ENCODE measurements at regions not wholly inside any gene's neighbourhood (a gene's known extent, or its start where the extent isn't known, plus 50 kb on each side); places are given as distances from the start of the nearest gene placed in this dataset.

DNA sequence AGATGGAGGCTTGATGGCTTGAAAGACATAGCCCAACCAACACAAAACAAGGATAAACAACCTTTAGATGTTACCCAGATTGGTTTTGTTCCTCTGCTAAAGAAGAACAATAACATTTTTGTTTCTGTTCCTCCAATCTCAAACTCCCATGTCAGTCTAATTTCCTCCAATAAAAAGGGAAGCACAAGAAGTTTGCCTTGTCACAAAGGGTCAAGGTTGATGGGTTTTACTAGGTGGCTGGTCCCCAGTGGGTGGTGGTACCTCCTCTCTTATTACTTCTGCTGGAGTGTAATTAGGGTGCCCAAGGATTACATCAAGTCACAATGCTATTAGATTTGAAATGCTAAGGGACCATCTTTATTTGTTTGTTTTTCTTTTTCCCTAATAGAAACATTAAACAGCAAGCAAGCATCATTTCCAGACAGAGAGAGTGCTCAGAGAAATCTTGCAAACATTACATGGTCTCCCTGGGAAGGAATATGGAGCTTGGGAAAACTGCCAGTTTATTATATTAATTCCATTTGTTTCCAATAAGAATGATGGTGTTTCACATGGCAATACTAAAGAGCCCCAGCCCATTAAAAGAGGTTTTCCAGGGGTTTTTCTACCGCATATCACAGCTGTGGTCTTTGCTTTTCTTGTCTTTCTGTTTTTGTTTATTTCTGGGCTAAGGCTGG, 78.3 kb upstream of the AOAH start:
- Mint-ChIP-seq H3K9me3 (no peaks in the 10 kb centered on the region), H3K27ac (no peak overlapping the region), H3K36me3 (peaks cover 0 to 6% of the 10 kb centered on the region in 2 donors)
- no peak for DNase-seq (ENCODE audit: low spot score in 2 of 2)
- ATAC-seq = no peak

GRCh38 chr7:36796850-36797536, 72.7 kb upstream of the AOAH start:
- DNase-seq (ENCODE audit: low spot score in 2 of 2) (no peak), ATAC-seq (no peak)
- H3K36me3 Mint-ChIP-seq = no peaks in the 10 kb centered on the region
- H3K9me3 Mint-ChIP-seq = no peaks in the 10 kb centered on the region
- H3K27ac Mint-ChIP-seq = no peak overlapping the region

GRCh38 chr7:36795451-36796021, 71.2 kb upstream of the AOAH start:
- DNase-seq (ENCODE audit: low spot score in 2 of 2) = no peak
- Mint-ChIP-seq H3K36me3 (no peaks in the 10 kb centered on the region), H3K27ac (no peak overlapping the region), H3K9me3 (no peaks in the 10 kb centered on the region)
- ATAC-seq = no peak

GRCh38 chr7:36794689-36795088, 70.4 kb upstream of the AOAH start:
- no peaks in the 10 kb centered on the region for H3K9me3 Mint-ChIP-seq
- no peak for DNase-seq (ENCODE audit: low spot score in 2 of 2)
- H3K36me3 Mint-ChIP-seq = no peaks in the 10 kb centered on the region
- ATAC-seq = no peak
- no peak overlapping the region for H3K27ac Mint-ChIP-seq

- Mint-ChIP-seq H3K36me3 (no peaks in the 10 kb centered on the region), H3K27ac (no peak overlapping the region), H3K9me3 (no peaks in the 10 kb centered on the region)
- DNase-seq (ENCODE audit: low spot score in 2 of 2) (no peak), ATAC-seq (no peak)
These were observed 68.1 kb upstream of the AOAH start for GRCh38 chr7:36792421-36792820.

DNA sequence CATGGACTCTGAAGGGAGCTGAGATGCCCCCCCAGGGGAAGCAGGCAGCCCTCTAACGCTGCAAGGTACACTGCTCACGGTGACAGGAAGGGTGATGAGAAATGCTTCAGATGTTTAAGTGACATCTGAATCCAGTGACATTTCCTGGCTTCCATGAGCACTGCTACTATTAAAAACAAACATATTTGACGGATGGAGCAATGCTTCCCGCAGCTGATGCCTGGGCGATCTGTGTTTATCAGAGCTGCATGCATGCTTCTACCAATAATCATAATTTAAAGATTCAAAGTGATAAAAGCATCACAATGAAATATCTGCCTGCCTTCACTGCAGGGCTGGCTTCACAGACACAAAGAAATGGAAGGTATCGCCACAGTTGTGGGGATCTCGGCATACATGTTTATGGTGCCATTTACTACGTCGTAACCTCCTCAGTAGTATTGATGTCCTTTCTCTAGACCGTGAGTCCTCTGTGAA, 66.1 kb upstream of the AOAH start:
- DNase-seq (ENCODE audit: low spot score in 2 of 2) (no peak), ATAC-seq (peak in 1 of 2 donors; percentile 31)
- H3K36me3 Mint-ChIP-seq = no peaks in the 10 kb centered on the region
- no peaks in the 10 kb centered on the region for H3K9me3 Mint-ChIP-seq
- H3K27ac Mint-ChIP-seq = peak overlapping the region in 1 of 2 donors; percentile 28

DNA sequence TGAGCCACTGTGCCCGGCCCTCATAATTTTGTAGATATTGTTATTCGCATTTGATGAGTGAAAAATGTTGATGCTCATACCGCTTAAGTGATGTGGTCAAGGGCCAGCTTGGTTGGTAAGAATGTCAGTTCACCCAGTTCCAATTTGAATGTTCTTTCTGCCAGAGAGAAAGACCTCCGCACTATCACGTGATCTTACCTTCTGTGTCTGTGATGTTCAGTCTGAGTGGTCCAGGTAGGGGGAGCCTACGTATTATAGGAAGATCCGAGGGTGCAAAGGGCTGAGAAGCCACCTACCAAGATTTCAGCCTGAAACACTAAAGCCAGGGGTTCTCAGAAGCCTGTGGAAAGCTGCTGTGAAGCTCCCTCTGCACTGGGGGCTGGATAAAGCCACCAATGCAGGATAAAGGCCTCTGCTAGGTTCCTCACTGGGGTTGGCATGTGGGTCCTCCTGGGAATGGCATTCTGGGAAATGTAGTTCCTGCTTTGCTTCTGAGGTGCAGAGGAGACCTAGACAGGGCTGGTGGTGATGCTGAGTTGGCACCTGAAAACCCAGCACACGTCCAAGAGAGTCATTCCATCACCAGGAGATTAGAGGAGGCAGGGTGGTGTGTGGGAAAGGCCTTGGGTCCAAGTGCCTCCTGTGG, 64.7 kb upstream of the AOAH start:
- DNase-seq (ENCODE audit: low spot score in 2 of 2) = no peak
- no peak overlapping the region for H3K27ac Mint-ChIP-seq
- no peaks in the 10 kb centered on the region for H3K9me3 Mint-ChIP-seq
- no peak for ATAC-seq
- no peaks in the 10 kb centered on the region for H3K36me3 Mint-ChIP-seq

GRCh38 chr7:36787933-36788378, 63.7 kb upstream of the AOAH start:
- Mint-ChIP-seq H3K27ac (no peak overlapping the region), H3K9me3 (no peaks in the 10 kb centered on the region), H3K36me3 (no peaks in the 10 kb centered on the region)
- ATAC-seq (peak in 1 of 2 donors; percentile 77), DNase-seq (ENCODE audit: low spot score in 2 of 2) (no peak)

- Mint-ChIP-seq H3K27ac (peak overlapping the region in 1 of 2 donors; percentile 73), H3K36me3 (peaks cover 0 to 6% of the 10 kb centered on the region in 2 donors)
- peak; percentile 87 to 95 for ATAC-seq
These were observed 61.0 kb upstream of the AOAH start for GRCh38 chr7:36784991-36785940.

DNA sequence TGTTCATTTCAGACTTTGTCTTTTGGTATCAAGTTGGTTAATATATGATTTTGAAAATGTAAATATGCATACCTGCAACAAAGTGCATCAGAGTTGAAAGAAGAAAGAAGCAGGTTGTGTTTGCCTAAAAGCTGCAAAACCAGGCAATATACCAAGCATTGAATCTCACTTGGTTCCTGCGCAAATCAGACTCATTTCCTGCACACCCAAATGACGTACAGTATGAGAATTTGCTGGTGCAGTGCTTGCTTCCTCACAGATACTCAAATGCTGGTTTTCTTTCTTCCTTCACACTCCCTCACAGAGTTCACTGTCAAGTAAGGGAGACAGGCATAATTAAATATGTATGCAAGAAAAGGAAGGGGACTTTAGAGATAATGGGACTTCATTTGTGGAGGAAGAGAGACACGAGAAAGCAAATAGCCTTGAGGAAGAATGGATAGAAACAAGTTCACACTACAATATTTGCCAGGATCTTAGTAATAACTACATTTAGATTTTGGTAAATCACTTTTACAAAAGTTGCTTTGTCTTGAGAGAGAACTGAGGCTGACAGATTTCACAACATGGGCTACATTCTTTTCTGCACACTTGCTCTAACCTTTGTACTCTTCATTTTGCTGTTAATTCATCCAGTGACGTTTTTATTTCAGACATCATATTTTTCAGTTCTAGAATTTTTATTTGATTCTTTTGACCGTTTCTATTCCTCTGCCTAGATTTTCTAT, 56.9 kb upstream of the AOAH start:
- peak; percentile 48 to 66 for ATAC-seq
- Mint-ChIP-seq H3K27ac (peak overlapping the region in 1 of 2 donors; percentile 10), H3K36me3 (peaks cover 6 to 13% of the 10 kb centered on the region in 2 donors), H3K9me3 (peaks cover 11 to 15% of the 10 kb centered on the region in 2 donors)
- DNase-seq (ENCODE audit: low spot score in 2 of 2) = no peak

More at GRCh38 chr7:36784991-36785940, 61.0 kb upstream of the AOAH start:
- peaks cover 0 to under 1% of the 10 kb centered on the region in 2 donors for H3K9me3 Mint-ChIP-seq
- peak; percentile 30 to 66 for DNase-seq (ENCODE audit: low spot score in 2 of 2)

- ATAC-seq (no peak), DNase-seq (ENCODE audit: low spot score in 2 of 2) (no peak)
- Mint-ChIP-seq H3K36me3 (peaks cover 10 to 13% of the 10 kb centered on the region in 2 donors), H3K27ac (no peak overlapping the region), H3K9me3 (peaks cover 11 to 20% of the 10 kb centered on the region in 2 donors)
These were observed 53.6 kb upstream of the AOAH start for GRCh38 chr7:36777855-36778254.

DNA sequence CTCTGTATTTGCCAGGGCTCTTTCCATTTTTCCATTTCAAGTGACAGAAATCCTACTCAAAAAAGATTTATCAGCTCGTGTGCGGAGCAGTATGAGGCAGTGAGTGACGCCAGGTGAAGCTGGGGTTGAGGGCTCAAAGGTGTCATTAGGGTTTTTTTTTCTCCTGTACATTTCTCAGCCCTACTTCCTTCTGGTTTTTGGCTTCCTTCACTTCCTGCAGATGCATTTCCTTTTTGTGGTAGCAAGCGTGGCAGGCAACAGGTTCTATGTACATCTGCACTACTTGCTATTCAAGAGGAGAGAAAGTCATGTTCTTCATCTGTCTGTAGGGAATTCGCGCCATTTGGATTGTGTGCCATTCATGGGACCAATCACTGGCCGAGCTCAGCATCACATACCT, 52.8 kb upstream of the AOAH start:
- H3K9me3 Mint-ChIP-seq = peaks cover 11 to 20% of the 10 kb centered on the region in 2 donors
- H3K36me3 Mint-ChIP-seq = peaks cover 9 to 10% of the 10 kb centered on the region in 2 donors
- ATAC-seq = peak; percentile 63 to 67
- no peak for DNase-seq (ENCODE audit: low spot score in 2 of 2)
- H3K27ac Mint-ChIP-seq = peak overlapping the region in 1 of 2 donors; percentile 32

DNA sequence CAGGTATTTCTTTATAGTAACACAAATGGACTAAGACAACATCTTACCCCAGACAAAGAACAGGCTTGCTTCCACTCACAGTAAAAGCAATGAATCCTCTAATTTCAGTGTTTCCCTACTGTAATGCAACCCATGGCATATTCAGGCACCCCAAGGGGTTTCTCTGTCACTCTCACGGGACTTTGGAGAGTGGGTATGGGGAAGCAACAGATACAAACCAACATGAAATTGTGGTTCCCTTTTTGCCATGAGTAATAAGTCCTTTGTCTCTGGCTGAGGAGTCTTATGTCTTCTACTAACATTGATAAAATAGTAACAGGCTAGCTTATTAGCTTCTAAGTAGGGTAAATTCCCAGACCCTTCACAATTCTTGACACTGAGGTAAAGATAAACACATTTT, 51.4 kb upstream of the AOAH start:
- H3K27ac Mint-ChIP-seq = no peak overlapping the region
- DNase-seq (ENCODE audit: low spot score in 2 of 2) (no peak), ATAC-seq (peak in 1 of 2 donors; percentile 33)
- peaks cover 11 to 20% of the 10 kb centered on the region in 2 donors for H3K9me3 Mint-ChIP-seq
- peaks cover 8 to 10% of the 10 kb centered on the region in 2 donors for H3K36me3 Mint-ChIP-seq

DNA sequence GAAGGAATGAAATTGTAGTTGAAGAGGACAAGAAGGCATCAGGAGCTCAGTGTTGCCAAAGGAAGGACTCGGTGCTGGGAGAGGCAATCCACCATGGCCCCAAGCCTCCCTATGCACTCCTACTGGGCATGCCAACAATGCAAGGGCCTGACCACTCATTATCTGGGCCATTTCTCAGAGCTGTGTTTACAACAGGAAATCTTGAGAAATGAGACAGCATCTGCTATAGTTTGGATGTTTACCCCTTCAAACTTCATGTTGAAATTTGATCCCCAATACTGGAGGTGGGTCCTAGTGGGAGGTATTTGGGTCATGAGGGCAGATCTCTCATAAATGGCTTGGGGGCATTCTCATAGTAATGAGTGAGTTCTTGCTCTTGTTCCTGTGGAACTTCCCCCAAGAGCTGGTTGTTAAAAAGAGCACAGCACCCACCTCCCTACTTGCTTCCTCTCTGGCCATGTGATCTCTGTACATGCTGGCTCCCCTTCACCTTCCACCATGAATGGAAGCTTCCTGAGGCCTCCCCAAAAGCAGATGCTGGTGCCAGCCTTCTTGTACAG, 50.8 kb upstream of the AOAH start:
- ATAC-seq (no peak), DNase-seq (ENCODE audit: low spot score in 2 of 2) (no peak)
- H3K27ac Mint-ChIP-seq = no peak overlapping the region
- H3K36me3 Mint-ChIP-seq = peaks cover 8 to 10% of the 10 kb centered on the region in 2 donors
- peaks cover 10 to 20% of the 10 kb centered on the region in 2 donors for H3K9me3 Mint-ChIP-seq
